Tibial artery (tissue), 4 donors: ENCODE measurements at regions not wholly inside any gene's neighbourhood (a gene's known extent, or its start where the extent isn't known, plus 50 kb on each side); places are given as distances from the start of the nearest gene placed in this dataset.

Experiments
- DNase-seq, 2 donors: peaks; one replicate each; pipeline ENCODE4 v3.0.0-alpha.2; 2019
- H3K27ac ChIP-seq, 2 donors: fragments of 200-600 bp; sonication (generic) in 1 of 2; 1 replicate in 1 of 2; 2 replicates in 1 of 2; pipeline ENCODE4 v1.5.1; 2018 to 2019; ENCODE audit warnings: mild to moderate bottlenecking in 1 of 2
- H3K27me3 ChIP-seq, 2 donors: fragments of 200-600 bp; sonication (generic) in 1 of 2; one replicate each; pipeline versions ENCODE4 v1.5.1 to v1.6.0; 2016 to 2019
- H3K36me3 ChIP-seq, 3 donors: fragments of 200-600 bp; sonication (generic) in 2 of 3; one replicate each; pipeline ENCODE4 v1.5.1; 2016 to 2019; ENCODE audit warnings: mild to moderate bottlenecking in 2 of 3
- H3K4me1 ChIP-seq, 4 donors: fragments of 200-600 bp; sonication (generic) in 2 of 4; 1 replicate in 3 of 4; 2 replicates in 1 of 4; pipeline ENCODE4 v1.5.1; 2016 to 2019
- H3K4me3 ChIP-seq, 2 donors: fragments of 200-600 bp; sonication (generic) in 1 of 2; 1 replicate in 1 of 2; 2 replicates in 1 of 2; pipeline ENCODE4 v1.5.1; 2018 to 2019; ENCODE audit warnings: mild to moderate bottlenecking in 2 of 2
- H3K9me3 ChIP-seq, 3 donors: fragments of 200-600 bp; sonication (generic) in 1 of 3; one replicate each; pipeline ENCODE4 v1.5.1; 2016 to 2019
- CTCF ChIP-seq, 2 experiments: fragments of 200-600 bp in 1 of 2; fragments of 450-650 bp in 1 of 2; IDR thresholded peaks; one replicate each; pipeline ENCODE4 v1.5.1; 2017 to 2019; ENCODE audit warnings: antibody characterized with exemption in 2 of 2, mild to moderate bottlenecking in 1 of 2, moderate library complexity in 1 of 2
- intact Hi-C: fragments of 100-400 bp; cut with DNase I; formaldehyde crosslinking; loops from one replicate; pipeline ENCODE4 v1.15.0; 2023; ENCODE audit warnings: low total_unique reads

GRCh38 chr15:46174122-46174521 is 539.3 kb downstream of the SQOR start:
- H3K36me3 ChIP-seq = no peaks in the 10 kb centered on the region
- H3K4me1 ChIP-seq = no peaks in the 10 kb centered on the region
- no peak for TF ChIP-seq CTCF (IDR thresholded peaks at IDR 0.05)
- intact Hi-C loops = no loop called here
- no peak overlapping the region for H3K4me3 ChIP-seq
- no peaks in the 10 kb centered on the region for H3K27me3 ChIP-seq
- no peak overlapping the region for H3K27ac ChIP-seq
- DNase-seq = no peak
- peaks cover 1 to 15% (median 12%) of the 10 kb centered on the region in 3 donors for H3K9me3 ChIP-seq

GRCh38 chr15:46177219-46177618 is 542.4 kb downstream of the SQOR start:
- no peak for TF ChIP-seq CTCF (IDR thresholded peaks at IDR 0.05)
- no peaks in the 10 kb centered on the region for H3K4me1 ChIP-seq
- H3K36me3 ChIP-seq = no peaks in the 10 kb centered on the region
- peaks cover 0 to 7% (median 2%) of the 10 kb centered on the region in 3 donors for H3K9me3 ChIP-seq
- no peaks in the 10 kb centered on the region for H3K27me3 ChIP-seq
- H3K4me3 ChIP-seq = no peak overlapping the region
- intact Hi-C loops = no loop called here
- DNase-seq = no peak
- no peak overlapping the region for H3K27ac ChIP-seq

- no peaks in the 10 kb centered on the region for H3K27me3 ChIP-seq
- no peak for TF ChIP-seq CTCF (IDR thresholded peaks at IDR 0.05)
- no peaks in the 10 kb centered on the region for H3K4me1 ChIP-seq
- H3K4me3 ChIP-seq = no peak overlapping the region
- no peaks in the 10 kb centered on the region for H3K36me3 ChIP-seq
- intact Hi-C loops = no loop called here
- peaks cover 2 to 13% (median 9%) of the 10 kb centered on the region in 3 donors for H3K9me3 ChIP-seq
- H3K27ac ChIP-seq = no peak overlapping the region
- no peak for DNase-seq
Measured at GRCh38 chr15:46178138-46178537, 543.3 kb downstream of the SQOR start.

DNA sequence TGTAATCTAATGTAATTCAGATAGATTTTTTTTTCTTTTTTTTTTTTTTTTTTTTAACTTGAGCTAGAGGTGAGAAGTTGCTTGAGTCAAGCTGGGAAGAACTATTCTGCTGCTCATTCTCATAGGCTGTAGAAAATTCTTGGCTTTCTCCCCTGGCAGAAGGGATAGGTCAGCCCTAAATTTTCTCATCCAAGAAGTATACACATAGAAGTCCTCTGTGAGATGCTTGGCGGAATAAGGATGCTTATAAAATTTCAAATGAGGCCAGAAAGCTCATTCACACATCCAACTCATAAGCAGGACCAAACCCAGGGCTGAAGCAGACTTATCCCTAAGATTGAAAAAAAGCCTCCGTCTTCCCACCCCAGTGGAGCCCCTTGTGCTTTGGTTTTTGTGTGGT is 572.5 kb downstream of the SQOR start:
- no peak for TF ChIP-seq CTCF (IDR thresholded peaks at IDR 0.05)
- Histone ChIP-seq H3K9me3 (no peaks in the 10 kb centered on the region), H3K4me1 (no peaks in the 10 kb centered on the region), H3K27me3 (no peaks in the 10 kb centered on the region), H3K4me3 (no peak overlapping the region), H3K27ac (no peak overlapping the region), H3K36me3 (no peaks in the 10 kb centered on the region)
- intact Hi-C loops = no loop called here
- DNase-seq = no peak

- H3K4me3 ChIP-seq = no peak overlapping the region
- H3K27me3 ChIP-seq = no peaks in the 10 kb centered on the region
- no peaks in the 10 kb centered on the region for H3K9me3 ChIP-seq
- intact Hi-C loops = loop anchor here (5.0 kb wide), 1 partner anchor 749 kb away; no protein-coding TSS in a partner anchor
- H3K27ac ChIP-seq = no peak overlapping the region
- H3K4me1 ChIP-seq = no peaks in the 10 kb centered on the region
- DNase-seq = no peak
- no peak for TF ChIP-seq CTCF (IDR thresholded peaks at IDR 0.05)
- H3K36me3 ChIP-seq = no peaks in the 10 kb centered on the region
Measured at GRCh38 chr15:46213551-46213950, 578.7 kb downstream of the SQOR start.

- Histone ChIP-seq H3K4me3 (no peak overlapping the region), H3K36me3 (no peaks in the 10 kb centered on the region), H3K4me1 (no peaks in the 10 kb centered on the region), H3K27me3 (no peaks in the 10 kb centered on the region), H3K9me3 (no peaks in the 10 kb centered on the region), H3K27ac (no peak overlapping the region)
- no peak for DNase-seq
- intact Hi-C loops = no loop called here
- no peak for TF ChIP-seq CTCF (IDR thresholded peaks at IDR 0.05)
Measured at GRCh38 chr15:46222826-46223225, 588.0 kb downstream of the SQOR start.
